HG02981 (cell line): ENCODE measurements at regions not wholly inside any gene's neighbourhood (a gene's known extent, or its start where the extent isn't known, plus 50 kb on each side); places are given as distances from the start of the nearest gene placed in this dataset.
"Not testable (repeated sequence)": the region's sequence is repeated elsewhere in the genome, so short reads cannot be mapped to it uniquely, and the experiment has no call there.

Source experiments
- ATAC-seq: cut with Tn5 transposase; IDR thresholded peaks from one replicate; pipeline ENCODE4 v1.9.1; 2021; ENCODE audit warnings: mild to moderate bottlenecking, moderate library complexity; ENCODE audit not compliant: unreplicated experiment

DNA sequence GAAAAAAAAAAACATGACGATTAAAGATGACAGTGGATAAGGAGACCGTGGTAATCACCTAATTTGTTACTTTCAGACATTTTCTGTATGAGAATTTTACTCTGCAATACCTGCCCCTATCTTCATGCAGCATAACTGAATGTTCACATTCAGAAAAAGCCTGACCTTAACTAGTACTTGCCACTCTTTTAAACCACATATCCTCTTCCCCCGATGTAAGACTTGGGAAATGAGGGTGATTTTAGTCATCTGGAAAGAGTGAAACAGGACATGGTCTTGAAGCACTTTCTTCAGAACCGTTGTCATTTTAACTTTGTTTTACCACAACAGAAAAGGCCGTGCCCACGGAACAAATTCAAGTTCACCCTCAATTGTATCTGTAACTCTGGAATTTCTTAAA, 318.5 kb downstream of the BCL2L11 start:
- ATAC-seq = not testable (repeated sequence)

DNA sequence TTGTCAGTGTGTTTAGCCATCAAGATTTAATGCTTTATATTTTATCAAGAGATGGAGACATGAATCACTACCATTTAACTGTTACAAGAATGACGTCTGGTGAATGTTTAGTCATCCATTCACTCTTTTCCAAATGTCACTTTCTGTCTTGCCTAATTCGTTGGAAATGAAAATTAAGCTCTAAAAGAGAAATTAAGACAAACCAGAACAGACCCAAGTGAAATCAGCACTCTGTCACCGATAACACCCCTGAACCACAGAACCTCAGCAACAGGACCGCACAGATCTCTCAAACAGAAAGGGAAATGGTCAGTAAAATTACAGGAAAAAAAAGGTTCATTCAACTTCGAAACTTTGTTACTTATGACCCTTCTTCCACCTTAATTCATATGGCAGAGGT, 320.9 kb downstream of the BCL2L11 start:
- not testable (repeated sequence) for ATAC-seq

DNA sequence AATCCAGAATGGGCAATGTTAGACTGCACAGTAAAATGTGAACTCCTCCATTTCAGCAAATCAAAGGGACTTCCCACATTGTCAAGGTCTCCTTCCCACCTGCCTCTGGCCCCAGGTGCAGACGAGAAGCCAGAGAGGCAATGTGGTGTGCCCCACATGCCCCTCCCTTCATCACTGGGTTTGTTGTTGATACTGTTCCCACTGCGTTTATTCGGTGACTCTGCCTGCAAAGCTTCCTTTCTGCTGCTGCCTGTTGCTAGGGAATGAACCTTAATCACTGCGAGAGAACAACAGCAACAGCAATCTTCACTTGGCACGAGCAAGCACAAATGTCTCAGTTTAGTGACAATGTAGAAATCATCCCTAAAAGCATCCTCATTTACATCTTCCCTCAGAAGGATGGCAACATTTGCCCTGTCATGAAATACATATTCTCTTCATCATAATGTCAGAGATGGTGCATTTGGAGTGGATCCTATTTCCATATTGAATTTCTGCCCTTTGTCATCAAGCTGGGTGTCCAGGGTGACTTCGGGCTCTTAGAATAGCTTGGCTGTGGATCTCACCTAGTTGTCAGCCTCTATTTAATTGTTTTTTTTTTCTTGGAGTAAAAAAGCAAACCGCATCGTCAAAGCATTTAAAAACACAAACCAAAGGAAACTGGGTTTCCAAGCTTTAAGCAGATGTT, 322.2 kb downstream of the BCL2L11 start:
- not testable (repeated sequence) for ATAC-seq

DNA sequence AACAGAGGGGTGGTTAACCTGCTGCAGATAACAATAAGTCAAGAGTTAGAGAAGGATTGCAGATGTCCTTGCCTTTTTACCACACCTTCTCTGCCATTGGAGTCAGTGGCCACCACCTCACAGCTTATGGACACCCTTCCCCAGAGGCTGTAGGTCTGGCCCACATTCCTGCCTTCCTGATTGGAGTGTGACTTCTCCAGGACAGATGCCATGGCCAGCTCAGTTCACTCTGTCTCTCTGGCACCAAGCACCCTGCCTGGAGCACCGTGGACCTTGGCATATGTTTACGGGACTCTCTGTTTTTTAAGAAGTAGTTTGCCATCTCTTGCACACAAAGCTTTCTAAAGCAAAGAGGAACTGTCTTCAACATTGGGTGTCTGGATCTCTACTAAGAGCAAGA, 323.8 kb downstream of the BCL2L11 start:
- ATAC-seq = not testable (repeated sequence)

DNA sequence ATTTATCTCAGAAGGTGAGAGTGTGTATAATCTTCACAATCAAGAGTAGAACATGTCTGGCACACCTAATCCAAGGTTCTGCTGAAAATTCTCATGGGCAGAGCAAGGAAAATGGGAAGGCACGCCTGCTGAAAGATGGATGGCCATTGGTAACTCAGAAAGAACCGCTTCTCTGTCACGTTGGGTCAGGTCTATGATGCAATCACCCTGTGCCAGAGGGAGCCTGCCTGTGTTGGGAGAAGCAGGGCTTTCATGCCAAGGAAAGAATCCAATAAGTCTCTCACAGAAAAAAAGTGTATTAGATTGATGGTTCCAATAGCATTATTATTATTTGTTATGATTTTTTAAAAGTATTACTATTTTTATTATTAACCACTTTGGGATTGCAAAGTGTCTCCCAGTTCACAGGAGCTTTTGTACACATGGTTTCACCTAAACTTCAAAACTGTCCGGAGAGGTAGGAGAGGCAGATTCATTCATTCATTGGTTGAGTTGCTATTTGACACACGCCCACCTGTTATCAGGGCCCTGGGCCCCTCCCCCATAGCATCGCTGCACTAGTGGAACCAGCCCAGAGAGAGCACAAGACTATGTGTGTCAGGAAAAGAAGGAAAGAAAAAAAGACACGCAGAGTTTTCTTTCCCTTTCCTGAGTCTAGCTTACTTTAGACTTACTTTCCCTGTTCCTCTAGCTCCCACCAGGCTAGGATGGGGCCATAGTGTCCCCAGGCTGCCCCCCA, 324.6 kb downstream of the BCL2L11 start:
- not testable (repeated sequence) for ATAC-seq

DNA sequence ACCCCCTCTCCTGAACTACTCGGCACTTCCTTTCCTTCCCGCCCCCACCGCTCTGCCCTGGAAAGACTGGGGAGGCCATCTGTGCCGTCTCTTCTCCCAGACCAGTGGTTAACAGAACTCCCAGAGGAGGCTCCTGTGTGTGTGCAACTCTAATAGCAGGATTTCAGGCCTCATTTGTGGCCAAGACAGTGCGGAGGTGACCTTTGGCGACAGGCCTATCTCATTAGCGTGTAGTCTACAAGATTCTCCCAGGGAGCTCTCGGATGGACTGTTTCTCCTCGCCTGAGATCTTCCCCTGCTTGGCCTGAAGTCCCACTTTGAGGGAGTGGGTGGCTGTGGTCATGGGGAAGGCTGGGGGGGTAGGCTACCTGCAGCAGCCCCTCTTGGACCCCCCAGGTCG, 325.2 kb downstream of the BCL2L11 start:
- ATAC-seq = not testable (repeated sequence)

DNA sequence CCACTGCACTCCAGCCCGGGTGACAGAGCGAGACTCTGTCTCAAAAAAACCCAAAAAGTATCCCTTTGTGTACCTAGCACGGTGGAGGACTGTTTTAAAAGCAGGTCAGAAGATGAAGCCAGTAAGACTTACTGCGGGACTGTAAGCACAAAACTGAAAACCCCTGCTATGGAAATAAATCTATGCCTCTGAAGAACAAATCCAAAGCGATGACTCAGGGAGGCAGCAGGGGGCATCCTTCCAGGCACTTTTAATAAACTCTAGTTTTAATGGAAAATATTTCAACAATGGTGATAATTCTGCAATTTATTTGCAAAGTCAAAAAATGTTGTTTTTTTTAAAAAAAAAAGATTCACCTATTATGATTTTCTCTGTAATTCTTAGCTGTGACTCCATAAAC, 326.8 kb downstream of the BCL2L11 start:
- not testable (repeated sequence) for ATAC-seq

DNA sequence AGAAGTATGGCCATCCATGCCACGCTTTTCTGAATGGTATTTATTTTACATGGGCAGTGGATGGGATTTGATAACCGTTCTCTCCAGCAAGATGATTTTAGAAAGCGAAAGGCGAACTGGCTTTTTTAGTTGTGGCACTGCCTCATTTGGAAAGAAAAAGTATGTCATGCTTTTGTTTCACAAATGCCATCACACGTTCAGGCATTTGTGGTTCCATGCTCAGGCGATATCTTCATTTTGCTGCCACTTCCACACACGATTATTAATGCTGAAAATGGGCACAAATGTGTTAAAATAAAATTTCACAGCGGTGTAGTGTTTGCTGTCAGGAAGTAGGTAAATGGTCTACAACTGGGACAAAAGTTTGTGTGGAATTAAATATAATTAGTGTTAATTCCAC, 328.1 kb downstream of the BCL2L11 start:
- ATAC-seq = not testable (repeated sequence)

DNA sequence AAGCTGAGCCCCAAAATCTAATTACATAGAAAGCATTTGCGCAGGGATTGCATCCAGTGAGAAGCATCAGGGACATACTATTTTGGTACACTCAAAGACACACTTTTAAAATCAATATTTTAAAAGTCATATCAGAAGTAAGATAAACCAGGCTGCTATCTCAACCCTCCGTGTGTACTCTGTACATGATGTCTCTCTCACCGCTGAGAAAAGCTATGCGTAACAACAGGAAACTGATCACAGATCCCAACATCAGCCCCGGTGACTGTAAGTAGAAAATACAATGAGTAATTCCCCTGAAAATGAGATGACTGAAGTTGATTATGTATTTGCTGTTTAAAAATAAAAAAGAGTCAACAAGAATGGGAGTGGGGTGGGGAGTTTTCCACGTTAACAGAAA, 329.8 kb downstream of the BCL2L11 start:
- not testable (repeated sequence) for ATAC-seq

DNA sequence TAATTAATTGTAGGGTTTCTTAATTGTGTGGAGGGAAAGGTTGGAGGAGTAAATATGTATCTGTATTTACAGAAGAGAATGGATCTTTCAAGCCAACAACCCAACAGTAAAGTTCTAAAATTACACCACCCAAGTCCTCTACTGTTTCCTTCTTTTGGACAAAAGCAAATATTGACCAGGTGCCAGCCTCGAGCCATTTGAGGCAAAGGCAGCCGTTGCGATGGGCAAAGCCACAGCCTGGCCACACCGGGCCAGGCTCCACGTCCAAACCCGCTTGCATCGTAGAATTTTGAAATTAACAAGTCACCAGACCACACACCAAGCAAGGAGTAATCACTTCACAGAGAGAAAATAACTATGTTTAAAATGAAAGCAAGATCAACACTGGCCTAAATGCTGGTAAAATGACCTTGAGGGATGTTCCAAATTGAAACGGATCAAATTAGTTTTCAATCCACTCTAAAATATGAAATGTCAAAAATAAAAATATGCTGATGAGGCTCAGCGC, 331.0 kb downstream of the BCL2L11 start:
- not testable (repeated sequence) for ATAC-seq

DNA sequence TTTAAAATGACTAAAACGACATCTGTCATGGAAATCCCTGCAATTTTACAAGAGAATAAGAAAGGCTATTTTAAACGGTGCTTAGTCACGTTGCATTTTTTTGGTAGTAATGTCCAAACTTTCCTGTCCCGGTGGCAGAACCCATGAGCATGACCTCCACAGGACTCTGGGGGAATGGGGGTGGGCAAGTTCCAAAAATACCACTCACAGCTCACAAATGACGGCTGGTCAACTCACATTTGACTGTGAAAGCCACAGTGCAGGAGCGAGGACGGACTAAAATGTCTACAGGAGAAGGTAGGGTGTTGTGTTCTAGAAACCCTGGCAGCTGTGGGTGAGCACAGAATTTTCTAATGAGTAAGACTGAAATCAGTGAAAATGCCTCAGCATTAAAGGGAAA, 331.5 kb downstream of the BCL2L11 start:
- not testable (repeated sequence) for ATAC-seq

DNA sequence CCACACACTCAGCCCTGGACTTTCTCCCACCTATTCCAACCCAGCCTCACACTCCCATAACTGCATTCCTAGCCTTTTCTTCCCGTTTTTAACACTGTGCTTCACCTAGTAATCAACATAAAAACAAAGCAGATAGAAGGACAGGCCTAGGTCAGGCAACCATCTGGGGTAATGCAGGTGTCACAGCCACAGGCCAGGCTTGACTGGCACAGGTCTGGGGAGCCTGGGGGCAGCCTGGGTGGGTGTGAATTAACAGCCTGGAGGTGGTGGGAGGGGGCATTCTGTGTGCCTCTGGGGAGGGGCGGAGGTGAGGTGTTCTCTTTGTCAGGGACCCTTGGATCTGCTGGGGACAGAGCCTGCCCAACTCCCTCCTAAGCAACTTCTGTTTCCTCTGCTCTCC, 332.6 kb downstream of the BCL2L11 start:
- ATAC-seq = not testable (repeated sequence)

DNA sequence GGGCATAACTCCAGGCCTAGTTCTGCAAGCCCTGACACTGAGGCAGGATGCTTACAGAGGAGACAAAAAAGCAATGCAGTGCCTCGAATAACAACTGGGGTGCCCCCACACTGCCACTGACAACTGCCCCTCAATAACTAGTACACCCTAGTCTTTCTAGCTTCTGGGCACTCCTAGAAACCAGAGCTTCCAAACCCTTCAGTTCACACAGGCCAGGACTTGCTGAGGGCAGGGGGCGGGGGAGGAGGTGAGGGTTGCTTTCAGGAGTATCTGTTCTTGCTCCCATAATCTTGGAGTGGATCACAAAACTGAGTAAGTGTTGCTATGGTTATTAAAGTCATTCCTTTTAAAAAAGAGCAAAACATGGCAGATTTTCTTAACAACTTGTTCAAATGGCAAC, 333.1 kb downstream of the BCL2L11 start:
- not testable (repeated sequence) for ATAC-seq

DNA sequence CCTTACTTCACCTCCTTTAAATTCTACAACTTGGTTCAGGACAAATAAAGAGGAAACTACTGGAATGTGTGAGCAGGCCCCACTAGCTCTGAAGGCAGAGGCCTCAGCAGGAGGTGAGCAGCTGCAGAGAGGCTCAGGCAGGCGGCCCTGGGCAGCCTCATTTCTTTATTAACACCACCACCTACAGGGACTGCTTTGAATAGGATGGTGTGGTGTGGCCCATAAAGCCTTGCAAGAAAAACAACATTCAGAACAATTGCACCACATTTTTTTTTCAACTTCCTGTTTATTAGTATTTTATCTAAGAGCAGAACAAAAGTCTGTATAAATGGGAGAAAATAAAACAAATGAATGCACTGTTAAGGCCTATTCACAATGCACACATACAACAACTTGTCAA, 333.7 kb downstream of the BCL2L11 start:
- peak; percentile 74 for ATAC-seq

DNA sequence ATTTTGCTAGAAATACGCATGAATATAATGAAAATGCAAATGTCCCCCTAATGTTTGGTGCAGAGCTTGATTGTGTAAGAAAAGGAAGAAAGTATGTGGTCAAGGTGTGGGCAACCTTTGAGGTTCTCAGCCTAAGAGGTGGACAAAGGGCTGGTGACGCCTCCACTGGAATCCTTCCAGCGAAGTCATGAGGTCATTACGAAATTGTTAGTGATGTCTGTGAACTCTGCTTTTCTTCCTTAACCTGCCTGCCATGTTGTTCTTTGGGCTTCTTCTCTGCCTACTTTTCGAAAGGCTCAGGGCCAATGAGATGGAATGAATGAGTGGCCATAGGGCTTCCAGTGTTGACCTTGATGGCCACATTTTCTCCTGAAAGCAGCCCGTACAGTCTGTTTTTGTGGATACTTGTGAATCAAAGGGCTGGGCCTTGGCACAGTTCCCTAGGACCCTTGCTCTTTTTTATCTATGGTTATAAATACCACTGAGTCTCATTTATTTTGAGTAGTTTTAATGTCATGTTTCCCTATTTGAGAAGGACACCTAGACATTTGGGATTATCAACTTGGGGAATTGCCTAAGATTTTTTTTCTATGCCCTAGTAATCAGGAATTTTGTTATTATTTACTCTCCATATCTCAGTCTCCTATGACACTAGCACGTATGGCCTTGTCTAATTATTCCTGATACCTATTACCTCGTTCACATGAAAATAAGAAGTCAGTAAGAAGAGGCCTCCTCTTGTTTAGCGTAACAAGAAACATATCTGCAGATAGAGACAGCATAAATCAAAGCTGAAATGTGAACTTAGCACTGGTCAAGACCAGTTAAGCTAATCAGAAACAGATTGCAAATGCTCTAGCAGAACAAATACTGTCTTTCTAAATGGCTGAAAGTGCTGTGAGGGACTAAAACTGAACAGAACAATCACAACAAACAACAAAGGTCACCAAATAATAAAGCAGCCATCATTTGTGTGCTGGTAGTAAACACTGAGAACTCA, 334.6 kb downstream of the BCL2L11 start:
- ATAC-seq = not testable (repeated sequence)

DNA sequence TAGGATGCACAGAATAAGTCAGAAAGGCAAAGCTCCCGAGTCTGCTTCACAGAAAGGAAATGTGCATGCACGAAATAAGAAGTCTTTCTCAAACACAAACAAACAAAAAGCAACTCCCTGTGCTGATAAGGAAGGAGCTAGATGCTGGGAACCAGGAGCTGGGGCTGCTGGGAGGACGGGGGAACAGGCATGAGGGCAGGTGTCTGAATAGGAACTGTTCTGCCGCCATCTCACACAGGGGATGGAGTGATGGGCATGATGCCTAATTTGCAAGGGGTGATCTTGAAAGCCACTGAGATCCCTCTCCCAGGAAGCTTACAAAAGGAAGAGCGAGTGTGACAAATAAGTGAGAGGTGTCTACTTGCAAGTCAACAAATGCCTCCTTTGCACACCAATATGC, 336.5 kb downstream of the BCL2L11 start:
- ATAC-seq = not testable (repeated sequence)

DNA sequence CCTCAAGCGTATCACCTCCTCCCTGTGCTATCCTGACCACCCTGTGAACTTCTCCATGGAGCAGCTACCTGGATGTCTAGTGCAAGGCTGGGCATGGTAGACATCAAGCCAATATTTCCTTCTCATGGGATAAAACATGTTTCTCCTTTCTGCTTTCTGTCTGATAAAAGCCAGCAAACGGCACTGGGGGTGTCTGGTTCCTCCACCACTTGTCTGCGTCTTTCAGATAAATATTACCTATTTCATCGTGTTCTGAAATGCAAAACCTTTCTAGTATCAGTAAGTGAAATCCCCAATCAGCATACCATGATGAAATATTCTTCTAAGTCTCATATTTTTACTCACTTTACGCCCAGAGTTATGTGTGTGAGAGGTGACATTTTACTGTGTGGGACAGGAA, 340.2 kb downstream of the BCL2L11 start:
- ATAC-seq = not testable (repeated sequence)

DNA sequence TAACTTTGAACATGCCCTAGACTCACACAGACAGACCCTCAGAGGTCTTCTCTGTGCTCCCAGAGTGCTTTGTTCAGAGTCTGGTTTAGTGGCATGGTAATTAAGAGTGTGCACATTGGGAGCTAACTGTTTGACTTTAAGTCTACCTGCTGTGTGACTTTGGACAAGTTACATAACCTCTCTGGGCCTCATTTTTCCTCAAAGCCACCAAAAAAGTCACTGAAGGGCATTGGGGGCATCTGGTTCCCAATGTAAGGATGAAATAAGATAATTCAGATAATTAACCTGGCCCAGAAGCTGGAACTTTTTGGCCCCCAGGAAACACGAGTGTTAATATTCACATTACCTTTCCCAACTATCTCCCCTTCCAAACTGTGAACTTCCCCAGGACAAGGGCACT, 341.1 kb downstream of the BCL2L11 start:
- not testable (repeated sequence) for ATAC-seq

DNA sequence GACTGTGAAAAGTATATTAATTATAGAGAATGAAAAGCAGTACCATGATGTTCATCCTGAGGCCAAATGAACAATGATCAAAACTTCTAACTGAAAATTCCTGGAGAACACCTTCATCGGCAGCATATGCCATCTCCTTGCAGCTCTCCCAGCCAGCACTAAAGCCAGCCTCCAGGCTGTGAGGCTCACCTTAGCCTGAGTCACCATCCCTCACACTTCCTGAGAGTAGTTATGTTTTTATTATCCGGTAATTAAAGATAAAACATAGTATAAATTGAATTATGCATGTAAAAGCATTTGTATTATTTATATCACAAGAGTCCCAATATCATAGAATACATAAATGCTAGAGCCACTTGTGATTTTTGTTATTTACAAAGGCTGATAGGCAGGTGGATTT, 341.9 kb downstream of the BCL2L11 start:
- not testable (repeated sequence) for ATAC-seq

DNA sequence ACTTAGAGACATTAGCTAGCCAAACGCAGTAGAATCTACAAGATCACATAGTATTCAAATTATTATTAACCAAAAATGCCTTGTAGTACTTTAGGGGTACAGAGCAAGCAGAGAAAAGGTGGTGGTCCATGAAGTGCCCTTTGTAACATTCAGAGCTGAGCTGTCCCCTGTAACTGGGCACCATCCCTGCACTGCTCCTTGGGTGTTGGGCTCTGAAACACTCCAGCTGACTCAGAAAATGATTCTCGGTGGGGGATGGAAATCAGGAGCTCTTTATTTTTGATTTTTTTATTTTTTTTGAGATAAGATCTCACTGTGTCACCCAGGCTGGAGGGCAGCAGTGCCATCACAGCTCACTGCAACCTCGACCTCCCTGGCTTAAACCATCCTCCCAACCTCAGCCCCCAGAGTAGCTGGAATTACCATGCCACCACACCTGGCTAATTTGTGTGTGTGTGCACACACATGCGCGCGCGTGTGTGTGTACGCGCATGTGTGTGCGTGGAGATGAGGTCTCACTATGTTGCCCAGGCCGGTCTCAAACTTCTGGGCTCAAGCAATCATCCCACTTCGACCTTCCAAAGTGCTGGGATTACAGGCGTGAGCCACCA, 342.6 kb downstream of the BCL2L11 start:
- not testable (repeated sequence) for ATAC-seq
